ENCODE measurements at regions not wholly inside any gene's neighbourhood (a gene's known extent, or its start where the extent isn't known, plus 50 kb on each side); places are given as distances from the start of the nearest gene placed in this dataset.

- TF ChIP-seq CTCF (IDR thresholded peaks at IDR 0.05) = no peak
- no peak for TF ChIP-seq POLR2A (IDR thresholded peaks at IDR 0.05)
These were observed 220.7 kb upstream of the POU3F1 start for GRCh38 chr1:38267037-38268036.
